ENCODE measurements at regions not wholly inside any gene's neighbourhood (a gene's known extent, or its start where the extent isn't known, plus 50 kb on each side); places are given as distances from the start of the nearest gene placed in this dataset.

- TF ChIP-seq CTCF (IDR thresholded peaks at IDR 0.05; ENCODE audit: low read depth, low read length, poor library complexity, severe bottlenecking) (no peak), EZH2phosphoT487 (IDR thresholded peaks at IDR 0.05; ENCODE audit: borderline replicate concordance, low read length) (no peak)
Observed at GRCh38 chr15:45913451-45913850, 278.6 kb downstream of the SQOR start.
